GM12878 (cell line): ENCODE measurements at regions not wholly inside any gene's neighbourhood (a gene's known extent, or its start where the extent isn't known, plus 50 kb on each side); places are given as distances from the start of the nearest gene placed in this dataset.

Source experiments
- ATF3 ChIP-seq: IDR thresholded peaks from 2 replicates; pipeline ENCODE4 v1.6.1; 2011; ENCODE audit warnings: low read depth, mild to moderate bottlenecking, low read length, moderate library complexity, borderline replicate concordance; ENCODE audit errors: extremely low read depth
- IRF4 ChIP-seq: IDR thresholded peaks from 2 replicates; pipeline ENCODE4 v1.6.1; 2011; ENCODE audit warnings: low read depth, low read length
- NFXL1 ChIP-seq: fragments of 450-650 bp; IDR thresholded peaks from 2 replicates; pipeline ENCODE4 v1.6.1; 2017; ENCODE audit warnings: antibody characterized with exemption, mild to moderate bottlenecking, borderline replicate concordance
- NRF1 ChIP-seq: conservative IDR thresholded peaks from 2 replicates; pipeline ENCODE4 v1.6.1; 2011; ENCODE audit warnings: mild to moderate bottlenecking, low read depth, low read length, improper control_type of control experiment
- SMC3 ChIP-seq: IDR thresholded peaks from 2 replicates; pipeline ENCODE4 v1.6.1; 2011; ENCODE audit warnings: low read length, improper control_type of control experiment, borderline replicate concordance
- ZSCAN29 ChIP-seq: fragments of 450-650 bp; IDR thresholded peaks from 2 replicates; pipeline ENCODE4 v1.6.1; 2017; ENCODE audit warnings: mild to moderate bottlenecking, moderate library complexity

GRCh38 chrX:39654952-39655351, 442.8 kb downstream of the BCOR start:
- TF ChIP-seq ATF3 (no peak), ZSCAN29 (no peak), SMC3 (no peak), NRF1 (no peak), NFXL1 (no peak), IRF4 (no peak)
